ENCODE measurements at regions not wholly inside any gene's neighbourhood (a gene's known extent, or its start where the extent isn't known, plus 50 kb on each side); places are given as distances from the start of the nearest gene placed in this dataset.

GRCh38 chr20:10724449-10725173, 50.8 kb upstream of the JAG1 start:
- no peak for DNase-seq (ENCODE audit: extremely low read depth, low read depth)

DNA sequence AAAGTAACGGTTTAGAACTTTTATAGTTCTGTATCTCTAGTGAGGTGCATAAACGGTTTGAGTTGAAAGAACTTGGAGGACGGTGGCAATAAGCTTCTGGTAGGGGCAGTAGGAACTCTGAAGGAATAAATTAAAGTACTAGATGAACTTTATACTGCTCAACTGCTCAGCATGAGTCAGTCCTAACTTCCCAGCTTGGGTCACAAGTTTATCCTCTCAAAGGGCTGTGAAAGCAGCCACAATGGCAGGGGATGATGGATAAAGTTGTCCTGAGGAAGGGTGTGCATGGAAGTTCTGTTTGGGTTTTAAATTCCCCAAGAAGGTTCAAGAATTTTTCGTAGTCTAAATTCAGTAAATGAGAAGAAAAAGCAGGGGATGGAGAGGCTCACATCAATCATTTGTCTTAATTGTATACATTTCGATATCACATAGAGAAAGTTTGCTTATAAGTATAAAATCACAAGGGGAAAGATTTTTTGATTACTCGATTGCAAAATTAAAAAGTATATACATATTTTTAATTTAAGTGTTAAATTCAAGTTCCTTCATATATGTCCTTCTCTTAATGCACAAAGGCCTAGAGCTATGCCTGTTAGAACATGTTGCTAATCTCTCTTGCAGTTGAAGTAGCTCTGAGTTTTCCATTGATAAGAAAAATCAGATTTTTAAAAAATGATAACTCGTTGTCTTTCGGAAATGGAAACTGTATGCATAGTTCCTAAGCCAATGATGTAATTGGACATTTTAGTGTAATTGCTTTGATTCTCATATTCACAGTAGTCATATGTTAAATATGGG, 55.3 kb upstream of the JAG1 start:
- no peak for DNase-seq (ENCODE audit: extremely low read depth, low read depth)

GRCh38 chr20:10729785-10730184, 56.0 kb upstream of the JAG1 start:
- no peak for DNase-seq (ENCODE audit: extremely low read depth, low read depth)

- no peak for DNase-seq (ENCODE audit: extremely low read depth, low read depth)
Observed at GRCh38 chr20:10730629-10731183, 56.9 kb upstream of the JAG1 start.

DNA sequence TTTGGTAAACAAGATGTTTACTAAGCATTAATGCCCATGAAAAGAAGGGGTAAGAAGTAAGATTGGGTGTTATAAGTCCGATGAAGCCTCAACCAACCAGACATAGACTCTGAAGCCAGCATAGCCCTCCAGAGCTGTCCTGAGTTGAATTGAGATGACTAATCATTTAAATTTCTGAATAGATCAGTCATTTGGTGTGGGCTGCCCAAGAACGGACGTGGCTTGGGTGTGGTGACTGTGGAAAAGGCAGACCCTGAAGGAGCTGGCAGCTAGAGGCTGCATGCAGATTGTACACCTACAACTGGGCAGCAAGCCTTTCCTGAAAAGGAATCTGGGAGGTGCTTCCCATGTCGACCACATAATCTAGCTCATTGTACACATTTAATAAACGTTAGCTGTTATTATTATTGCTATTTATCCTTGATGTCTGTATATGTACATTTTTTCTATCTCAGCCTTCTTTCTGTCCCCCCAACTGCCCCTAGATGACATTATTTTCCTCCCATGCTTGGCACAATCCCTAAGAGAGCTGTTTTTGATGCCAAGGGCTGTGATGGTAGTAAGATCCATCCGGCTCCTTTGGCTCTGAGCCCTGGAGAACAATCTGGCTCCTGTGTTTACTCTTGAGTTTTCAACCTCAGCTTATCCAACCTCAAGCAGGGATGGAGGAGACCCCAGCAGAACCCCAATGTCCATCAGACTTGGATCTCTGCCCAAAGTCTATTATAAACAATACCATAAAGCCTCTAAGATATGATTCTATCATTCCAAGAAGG, 57.6 kb upstream of the JAG1 start:
- DNase-seq (ENCODE audit: extremely low read depth, low read depth) = no peak

DNA sequence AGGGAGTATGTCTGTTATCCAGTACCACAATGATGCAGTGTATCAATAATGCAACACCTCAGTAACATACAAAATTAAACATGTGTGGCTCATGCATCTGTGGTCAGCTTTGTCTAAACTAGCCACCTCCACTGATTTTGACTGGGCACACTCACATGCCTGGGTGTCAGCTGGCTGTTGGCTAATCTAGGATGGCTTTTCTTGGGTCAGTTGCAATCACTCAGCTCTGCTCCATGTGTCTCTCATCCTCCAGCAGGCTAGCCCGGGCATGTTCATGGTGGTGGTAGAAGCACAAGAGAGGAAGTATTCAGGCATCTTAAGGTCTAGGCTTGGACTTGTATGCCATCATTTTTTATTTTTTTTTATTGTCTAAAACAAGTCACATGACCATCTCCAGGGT, 59.3 kb upstream of the JAG1 start:
- no peak for DNase-seq (ENCODE audit: extremely low read depth, low read depth)

DNA sequence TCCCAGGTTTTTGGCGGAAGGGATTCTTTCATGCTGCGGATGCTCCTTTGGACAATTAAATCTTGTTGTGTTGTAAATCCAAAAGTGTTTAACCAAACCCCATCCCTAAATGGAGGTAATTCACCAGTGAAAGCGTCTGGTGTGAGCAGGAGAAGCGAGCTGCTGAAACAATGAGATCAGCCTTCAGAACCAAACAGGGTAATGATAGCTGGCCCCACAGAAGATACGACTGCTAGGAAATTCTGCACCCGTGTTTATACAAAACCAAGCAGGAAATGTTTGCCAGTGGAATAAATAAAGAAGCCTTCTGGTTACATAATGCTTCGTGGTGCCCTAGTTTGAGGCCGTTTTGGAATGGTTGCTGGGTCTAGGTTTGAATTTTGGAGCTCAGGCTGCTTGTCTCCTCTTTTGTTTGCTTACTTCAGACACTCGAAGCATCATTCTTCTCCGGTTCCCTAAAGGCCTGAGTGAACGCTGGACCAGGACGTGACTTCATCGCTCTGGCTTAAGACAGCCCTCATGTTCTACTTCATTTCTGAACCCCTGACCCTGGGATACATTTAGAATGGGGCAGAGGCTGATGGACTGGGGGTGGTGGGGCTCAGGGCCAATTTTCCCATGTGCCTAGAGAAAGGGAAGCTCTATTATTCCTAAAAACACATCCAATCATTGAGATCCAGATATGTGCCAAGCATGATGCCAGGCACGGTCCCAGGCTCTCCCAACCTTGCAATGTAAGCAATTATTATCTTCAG, 61.6 kb upstream of the JAG1 start:
- DNase-seq (ENCODE audit: extremely low read depth, low read depth) = no peak

DNA sequence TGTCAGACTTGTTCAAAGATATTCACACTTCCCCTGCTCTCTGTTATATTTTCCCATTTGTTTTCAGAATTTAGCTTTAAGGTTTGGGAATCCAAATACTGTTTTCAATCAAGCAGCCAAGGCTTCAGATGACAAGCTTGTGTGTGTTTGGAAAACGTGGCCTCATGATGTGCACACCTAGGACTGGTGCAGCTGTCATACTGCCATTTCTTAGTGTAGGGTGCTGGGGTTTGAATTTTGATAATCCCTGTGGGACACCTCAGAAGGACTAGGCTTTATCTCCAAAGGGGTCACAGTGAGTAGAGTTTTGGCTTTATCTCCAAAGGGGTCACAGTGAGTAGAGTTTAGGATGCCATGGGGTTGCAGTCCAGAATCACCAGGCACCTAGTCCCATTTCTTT, 65.3 kb upstream of the JAG1 start:
- DNase-seq (ENCODE audit: extremely low read depth, low read depth) = no peak

DNA sequence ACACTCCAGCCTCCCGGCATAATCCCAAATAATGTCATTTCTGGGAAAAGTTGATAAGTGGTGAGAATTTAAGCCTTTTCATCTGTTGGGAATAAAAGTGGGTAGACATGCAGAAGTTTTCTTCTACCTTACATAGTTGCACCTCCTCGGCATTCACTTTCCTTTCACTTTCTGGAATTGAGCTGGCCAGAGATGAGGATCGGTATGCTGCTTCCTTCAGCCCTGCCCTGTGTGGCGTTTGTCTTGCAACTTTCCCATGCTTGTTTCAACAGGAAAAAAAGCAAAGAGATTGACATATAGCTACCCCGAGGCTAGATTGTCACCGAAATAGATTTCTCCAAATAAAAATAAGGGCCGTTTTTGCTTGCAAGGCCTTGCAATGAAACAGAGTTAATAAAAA, 65.8 kb upstream of the JAG1 start:
- DNase-seq (ENCODE audit: extremely low read depth, low read depth) = peak; percentile 22

DNA sequence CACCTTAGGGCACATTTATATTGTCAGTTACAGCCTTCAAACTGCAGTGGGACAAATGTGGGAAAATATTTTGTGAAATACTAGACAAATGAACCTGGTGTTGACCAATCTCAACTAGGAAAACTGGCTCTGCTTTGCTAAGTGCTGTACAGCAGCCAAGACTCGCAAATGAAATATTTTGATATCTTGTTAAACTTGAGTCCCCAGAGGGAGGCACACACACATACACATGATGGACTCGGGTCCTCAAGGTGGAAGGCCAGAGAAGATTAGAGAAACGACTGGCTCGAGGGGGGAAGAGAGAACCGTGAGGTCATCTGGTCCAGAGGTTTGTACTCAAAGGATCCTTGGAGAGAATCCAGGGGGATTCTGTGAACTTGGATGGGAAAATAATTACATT, 67.3 kb upstream of the JAG1 start:
- DNase-seq (ENCODE audit: extremely low read depth, low read depth) = no peak

- no peak for DNase-seq (ENCODE audit: extremely low read depth, low read depth)
Observed at GRCh38 chr20:10745790-10746189, 72.0 kb upstream of the JAG1 start.

- DNase-seq (ENCODE audit: extremely low read depth, low read depth) = no peak
Observed at GRCh38 chr20:10747019-10747418, 73.2 kb upstream of the JAG1 start.

DNA sequence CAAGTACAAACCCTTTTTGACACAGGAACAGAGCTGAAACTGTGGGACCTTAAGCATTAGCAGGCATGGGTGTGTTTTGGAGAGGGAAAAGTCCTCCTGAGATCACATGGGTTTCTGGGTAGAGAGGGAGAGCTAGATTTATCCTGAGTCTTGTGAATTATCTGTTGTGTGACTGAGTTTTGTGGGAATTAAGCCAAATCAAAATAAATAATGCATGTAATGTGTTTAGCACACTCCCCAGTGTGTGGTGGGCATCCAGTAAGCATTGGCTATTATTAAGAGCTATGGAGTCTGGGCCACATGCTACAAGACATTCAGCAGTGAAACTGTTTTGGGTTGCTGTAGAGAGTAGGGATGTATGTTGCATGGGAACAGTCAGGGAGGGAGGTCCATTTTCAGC, 75.3 kb upstream of the JAG1 start:
- no peak for DNase-seq (ENCODE audit: extremely low read depth, low read depth)

GRCh38 chr20:10752206-10752605, 78.4 kb upstream of the JAG1 start:
- no peak for DNase-seq (ENCODE audit: extremely low read depth, low read depth)

DNA sequence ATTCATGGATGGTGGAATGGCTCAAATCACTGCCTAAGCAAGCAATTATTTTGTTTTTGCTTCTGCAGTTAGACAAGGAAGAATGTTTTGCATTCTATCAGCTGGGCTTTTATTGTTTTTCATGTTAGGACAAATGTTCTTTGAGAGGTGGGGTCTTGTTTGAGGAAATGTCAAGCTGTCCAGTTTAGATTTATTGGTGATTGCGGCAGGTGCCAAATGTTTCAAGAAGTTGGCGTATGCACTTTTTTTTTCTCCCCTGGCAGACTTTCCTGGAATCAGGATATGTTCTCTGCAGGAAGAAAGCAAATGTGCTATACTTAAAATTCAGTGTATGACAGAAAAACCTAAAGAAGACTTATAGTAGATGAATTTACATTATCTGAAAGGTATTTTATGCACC, 81.0 kb upstream of the JAG1 start:
- DNase-seq (ENCODE audit: extremely low read depth, low read depth) = no peak

GRCh38 chr20:10758446-10758845, 84.6 kb upstream of the JAG1 start:
- DNase-seq (ENCODE audit: extremely low read depth, low read depth) = no peak

DNA sequence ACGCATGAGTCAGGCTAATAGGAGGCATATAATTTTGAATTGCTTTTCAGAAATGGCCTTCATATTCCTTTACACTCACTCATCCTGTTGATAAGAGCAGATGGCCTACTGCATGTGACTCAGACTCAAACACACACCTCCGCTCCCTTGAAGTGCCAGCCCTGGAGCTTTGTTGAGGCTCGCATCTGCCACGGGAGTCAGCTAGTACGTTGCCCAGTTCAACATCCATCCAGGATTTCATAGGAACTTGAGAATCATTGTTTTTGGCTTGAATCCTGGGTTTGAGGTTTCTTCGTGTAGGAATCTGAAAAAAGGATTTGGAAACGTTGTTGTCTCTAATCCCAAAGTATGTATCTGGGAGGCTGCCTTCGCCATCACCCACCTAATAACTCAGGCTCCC, 87.4 kb upstream of the JAG1 start:
- DNase-seq (ENCODE audit: extremely low read depth, low read depth) = no peak

DNA sequence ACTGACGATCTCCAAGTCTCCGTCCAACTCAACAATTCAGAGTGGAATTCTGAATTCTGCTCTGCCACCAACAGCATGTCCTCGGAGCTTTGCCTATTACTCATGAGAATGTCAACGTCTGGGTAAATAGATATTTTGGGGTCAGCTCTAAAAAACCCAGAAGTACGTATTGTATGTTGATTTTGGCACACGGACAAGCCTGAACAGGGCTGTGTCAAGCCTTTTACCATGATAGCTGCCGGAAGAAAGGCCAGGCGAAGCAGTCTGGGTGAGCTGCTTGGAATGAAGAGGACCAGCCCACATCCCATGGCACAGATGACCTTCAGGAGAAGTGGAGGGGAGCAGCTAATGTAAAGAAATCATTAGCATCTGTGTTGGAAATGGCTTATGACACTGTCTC, 88.0 kb upstream of the JAG1 start:
- no peak for DNase-seq (ENCODE audit: extremely low read depth, low read depth)

GRCh38 chr20:10762216-10762615, 88.4 kb upstream of the JAG1 start:
- no peak for DNase-seq (ENCODE audit: extremely low read depth, low read depth)

GRCh38 chr20:10763112-10763511, 89.3 kb upstream of the JAG1 start:
- no peak for DNase-seq (ENCODE audit: extremely low read depth, low read depth)

GRCh38 chr20:10769700-10770099, 95.9 kb upstream of the JAG1 start:
- DNase-seq (ENCODE audit: extremely low read depth, low read depth) = no peak

Measured in NCI-H460 (cell line).